GM23338 (cell line): ENCODE measurements at regions not wholly inside any gene's neighbourhood (a gene's known extent, or its start where the extent isn't known, plus 50 kb on each side); places are given as distances from the start of the nearest gene placed in this dataset.
A peak's percentile ranks its signal among the peaks of the same experiment; 100 is the strongest.

Experiments
- ATAC-seq: fragments of 200-7000 bp; cut with Tn5 transposase; 3 replicates; pipeline ENCODE4 v1.9.1; 2020
- DNase-seq: peaks from one replicate; pipeline ENCODE4 v3.0.0-alpha.2; 2015; ENCODE audit warnings: low spot score
- H2AFZ ChIP-seq: fragments of 200-600 bp; sonication (generic); 2 replicates; pipeline ENCODE4 v1.8.0; 2016; ENCODE audit warnings: antibody characterized with exemption, mild to moderate bottlenecking, moderate library complexity
- H3F3A ChIP-seq: fragments of 200-600 bp; sonication (generic); replicated peaks from 2 replicates; pipeline ENCODE4 v1.8.0; 2017; ENCODE audit warnings: antibody characterized with exemption, mixed run types, low read depth
- H3K27ac ChIP-seq: fragments of 200-600 bp; sonication (generic); 2 replicates; pipeline ENCODE4 v1.6.1; 2016; ENCODE audit warnings: low read depth
- H3K27me3 ChIP-seq: fragments of 200-600 bp; sonication (generic); 2 replicates; pipeline ENCODE4 v1.8.0; 2016; ENCODE audit warnings: mild to moderate bottlenecking, mixed run types, moderate library complexity; ENCODE audit not compliant: insufficient read depth
- H3K36me3 ChIP-seq: fragments of 200-600 bp; sonication (generic); 2 replicates; pipeline ENCODE4 v1.8.0; 2016; ENCODE audit warnings: mild to moderate bottlenecking; ENCODE audit not compliant: insufficient read depth
- H3K4me1 ChIP-seq: fragments of 200-600 bp; sonication (generic); 2 replicates; pipeline ENCODE4 v1.8.0; 2016; ENCODE audit warnings: mild to moderate bottlenecking, moderate library complexity; ENCODE audit not compliant: insufficient read depth
- H3K4me2 ChIP-seq: fragments of 200-600 bp; sonication (generic); 2 replicates; pipeline ENCODE4 v1.7.1; 2017; ENCODE audit warnings: mixed run types
- H3K4me3 ChIP-seq: fragments of 200-600 bp; sonication (generic); 2 replicates; pipeline ENCODE4 v1.6.1; 2016; ENCODE audit warnings: mixed run types
- H3K79me2 ChIP-seq: fragments of 200-600 bp; sonication (generic); replicated peaks from 2 replicates; pipeline ENCODE4 v1.8.0; 2017; ENCODE audit warnings: mild to moderate bottlenecking; ENCODE audit not compliant: insufficient read depth
- H3K9me2 ChIP-seq: fragments of 200-600 bp; sonication (generic); 2 replicates; pipeline ENCODE4 v1.8.0; 2017; ENCODE audit not compliant: insufficient read depth
- H4K20me1 ChIP-seq: fragments of 200-600 bp; sonication (generic); replicated peaks from 2 replicates; pipeline ENCODE4 v1.8.0; 2017; ENCODE audit warnings: mild to moderate bottlenecking; ENCODE audit not compliant: insufficient read depth
- H3K27ac Mint-ChIP-seq: 2 replicates; pipeline ENCODE4 v1.8.0; 2020; ENCODE audit warnings: inconsistent platforms, mild to moderate bottlenecking, moderate library complexity, mixed read lengths
- H3K27me3 Mint-ChIP-seq: 3 replicates; pipeline ENCODE4 v1.8.0; 2022; ENCODE audit warnings: low read depth, mild to moderate bottlenecking, moderate library complexity, mixed read lengths, inconsistent platforms; ENCODE audit not compliant: insufficient read depth, poor library complexity
- H3K36me3 Mint-ChIP-seq: 3 replicates; pipeline ENCODE4 v1.8.0; 2021; ENCODE audit warnings: low read depth, mild to moderate bottlenecking, inconsistent platforms, moderate library complexity, mixed read lengths
- H3K4me1 Mint-ChIP-seq: 3 replicates; pipeline ENCODE4 v1.8.0; 2020; ENCODE audit warnings: mild to moderate bottlenecking, inconsistent platforms, mixed read lengths
- H3K4me3 Mint-ChIP-seq: 3 replicates; pipeline ENCODE4 v1.8.0; 2021; ENCODE audit warnings: moderate library complexity, mild to moderate bottlenecking, inconsistent platforms, mixed read lengths
- H3K9me3 Mint-ChIP-seq: 3 replicates; pipeline ENCODE4 v1.8.0; 2020; ENCODE audit warnings: moderate library complexity, mild to moderate bottlenecking, inconsistent platforms, mixed read lengths
- CREB1 ChIP-seq: fragments of 250-450 bp; sonication (Bioruptor Pico); IDR thresholded peaks from 2 replicates; pipeline ENCODE4 v1.5.0; 2020; ENCODE audit warnings: low read depth, mild to moderate bottlenecking, moderate library complexity
- EZH2 ChIP-seq: fragments of 200-600 bp; sonication (generic); IDR thresholded peaks from one replicate; pipeline ENCODE4 v1.8.0; 2017; ENCODE audit warnings: antibody characterized with exemption, mild to moderate bottlenecking, low read depth; ENCODE audit not compliant: unreplicated experiment
- EZH2phosphoT487 ChIP-seq: fragments of 200-600 bp; sonication (generic); IDR thresholded peaks from one replicate; pipeline ENCODE4 v1.8.1; 2018; ENCODE audit warnings: antibody characterized with exemption; ENCODE audit not compliant: unreplicated experiment
- JUNB ChIP-seq: IDR thresholded peaks from one replicate; pipeline ENCODE4 v1.6.1; 2016; ENCODE audit warnings: antibody characterized with exemption; ENCODE audit not compliant: unreplicated experiment
- NANOG ChIP-seq: IDR thresholded peaks from 2 replicates; pipeline ENCODE4 v1.6.1; 2016; ENCODE audit warnings: antibody characterized with exemption, borderline replicate concordance
- POLR2AphosphoS5 ChIP-seq: IDR thresholded peaks from 2 replicates; pipeline ENCODE4 v1.6.1; 2016; ENCODE audit warnings: antibody characterized with exemption, low read depth
- REST ChIP-seq: IDR thresholded peaks from one replicate; pipeline ENCODE4 v1.6.1; 2018; ENCODE audit warnings: antibody characterized with exemption; ENCODE audit not compliant: unreplicated experiment
- STAT1 ChIP-seq: IDR thresholded peaks from one replicate; pipeline ENCODE4 v1.6.1; 2016; ENCODE audit warnings: antibody characterized with exemption; ENCODE audit not compliant: unreplicated experiment
- ZNF114 ChIP-seq: fragments of 250-450 bp; sonication (Bioruptor Pico); IDR thresholded peaks from 2 replicates; pipeline ENCODE4 v1.5.0; 2020; ENCODE audit warnings: mild to moderate bottlenecking, moderate library complexity
- ZNF331 ChIP-seq: fragments of 250-450 bp; sonication (Bioruptor Pico); IDR thresholded peaks from 2 replicates; pipeline ENCODE4 v1.5.0; 2020; ENCODE audit warnings: low read depth, mild to moderate bottlenecking, moderate library complexity
- TF ChIP-seq, protein P1 (sequence below), 2 experiments: fragments of 200-600 bp in 1 of 2; sonication (generic) in 1 of 2; conservative IDR thresholded peaks; 2 replicates each; pipeline versions ENCODE4 v1.5.1 to v1.6.1; 2016 to 2017; ENCODE audit warnings: antibody characterized with exemption in 2 of 2, low read depth in 2 of 2, mild to moderate bottlenecking in 2 of 2, moderate library complexity in 1 of 2
- TF ChIP-seq, protein P2 (sequence below): IDR thresholded peaks from 2 replicates; pipeline ENCODE4 v1.6.1; 2016; ENCODE audit warnings: antibody characterized with exemption

DNA sequence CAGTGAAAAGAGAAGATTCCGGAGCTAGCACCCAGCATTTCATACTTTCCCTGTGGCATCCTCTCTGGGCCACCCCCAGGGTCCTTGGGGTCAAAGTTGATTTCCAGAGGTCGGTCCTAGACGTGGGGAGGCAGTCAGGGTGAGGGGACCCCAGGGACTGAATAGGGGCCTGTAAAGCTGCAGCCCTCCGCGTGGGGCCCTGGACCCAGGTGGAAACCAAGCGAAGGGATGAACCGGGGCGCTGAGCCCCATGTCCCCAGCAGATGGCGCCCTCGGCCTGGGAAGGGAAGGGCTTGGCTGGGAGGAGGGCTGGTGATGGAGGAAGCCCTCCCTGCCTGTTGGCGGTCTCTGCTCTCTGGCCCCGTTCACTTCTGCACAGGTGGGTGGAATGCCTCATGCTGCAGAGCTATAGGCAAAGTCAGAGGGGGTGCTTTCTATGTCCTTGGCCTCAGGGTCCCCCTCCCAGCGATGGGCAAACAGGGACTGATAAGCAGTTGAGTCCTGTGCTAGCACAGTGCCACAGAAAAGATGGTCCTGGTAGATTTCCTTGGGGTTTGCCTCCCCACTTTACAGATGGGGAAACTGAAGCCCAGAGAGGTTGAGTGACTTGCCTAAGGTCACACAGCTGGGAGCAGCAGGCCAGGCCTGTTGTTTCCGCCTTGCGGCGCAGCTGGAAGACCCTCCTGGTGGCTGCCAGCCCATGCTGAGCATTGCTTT lies 163.4 kb upstream of the CIBAR2 start (continued):
- TF ChIP-seq REST (no peak), POLR2AphosphoS5 (no peak), JUNB (no peak), ZNF331 (CRISPR knock-in tag) (peak; percentile 26; the same call in 1 of the 2 replicates), ZNF114 (CRISPR knock-in tag) (no peak), EZH2phosphoT487 (no peak), NANOG (no peak), STAT1 (no peak)
- TF ChIP-seq, protein P1, sequence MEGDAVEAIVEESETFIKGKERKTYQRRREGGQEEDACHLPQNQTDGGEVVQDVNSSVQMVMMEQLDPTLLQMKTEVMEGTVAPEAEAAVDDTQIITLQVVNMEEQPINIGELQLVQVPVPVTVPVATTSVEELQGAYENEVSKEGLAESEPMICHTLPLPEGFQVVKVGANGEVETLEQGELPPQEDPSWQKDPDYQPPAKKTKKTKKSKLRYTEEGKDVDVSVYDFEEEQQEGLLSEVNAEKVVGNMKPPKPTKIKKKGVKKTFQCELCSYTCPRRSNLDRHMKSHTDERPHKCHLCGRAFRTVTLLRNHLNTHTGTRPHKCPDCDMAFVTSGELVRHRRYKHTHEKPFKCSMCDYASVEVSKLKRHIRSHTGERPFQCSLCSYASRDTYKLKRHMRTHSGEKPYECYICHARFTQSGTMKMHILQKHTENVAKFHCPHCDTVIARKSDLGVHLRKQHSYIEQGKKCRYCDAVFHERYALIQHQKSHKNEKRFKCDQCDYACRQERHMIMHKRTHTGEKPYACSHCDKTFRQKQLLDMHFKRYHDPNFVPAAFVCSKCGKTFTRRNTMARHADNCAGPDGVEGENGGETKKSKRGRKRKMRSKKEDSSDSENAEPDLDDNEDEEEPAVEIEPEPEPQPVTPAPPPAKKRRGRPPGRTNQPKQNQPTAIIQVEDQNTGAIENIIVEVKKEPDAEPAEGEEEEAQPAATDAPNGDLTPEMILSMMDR (conservative IDR thresholded peaks at IDR 0.05; ENCODE audit: low read depth in 2 of 2) = peak; percentile 87 to 96

DNA sequence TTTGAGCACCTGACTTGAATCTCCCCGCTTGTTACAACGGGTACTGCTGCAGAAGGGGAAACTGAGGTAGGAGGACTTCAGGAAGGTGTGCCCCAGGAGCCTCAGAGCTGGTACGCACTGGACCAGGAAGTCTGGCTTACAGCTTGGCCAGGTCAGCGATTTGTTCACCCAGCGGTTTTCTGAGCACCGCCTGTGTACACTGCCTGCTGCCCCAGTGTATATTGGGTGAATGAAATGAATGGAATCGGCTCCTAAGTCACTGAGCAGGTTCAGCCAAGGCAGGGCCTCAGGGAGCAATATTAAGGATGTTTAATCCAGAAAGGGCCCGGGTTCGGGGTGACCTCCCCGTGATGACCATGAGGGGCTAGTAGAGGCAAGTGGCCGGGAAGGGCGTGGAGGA lies 164.0 kb upstream of the CIBAR2 start:
- TF ChIP-seq CREB1 (CRISPR knock-in tag) (no peak), JUNB (no peak), ZNF114 (CRISPR knock-in tag) (no peak), EZH2 (no peak), ZNF331 (CRISPR knock-in tag) (no peak), REST (no peak), STAT1 (no peak), POLR2AphosphoS5 (no peak)
- TF ChIP-seq, protein P2, sequence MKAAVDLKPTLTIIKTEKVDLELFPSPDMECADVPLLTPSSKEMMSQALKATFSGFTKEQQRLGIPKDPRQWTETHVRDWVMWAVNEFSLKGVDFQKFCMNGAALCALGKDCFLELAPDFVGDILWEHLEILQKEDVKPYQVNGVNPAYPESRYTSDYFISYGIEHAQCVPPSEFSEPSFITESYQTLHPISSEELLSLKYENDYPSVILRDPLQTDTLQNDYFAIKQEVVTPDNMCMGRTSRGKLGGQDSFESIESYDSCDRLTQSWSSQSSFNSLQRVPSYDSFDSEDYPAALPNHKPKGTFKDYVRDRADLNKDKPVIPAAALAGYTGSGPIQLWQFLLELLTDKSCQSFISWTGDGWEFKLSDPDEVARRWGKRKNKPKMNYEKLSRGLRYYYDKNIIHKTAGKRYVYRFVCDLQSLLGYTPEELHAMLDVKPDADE = no peak
- TF ChIP-seq, protein P1 (conservative IDR thresholded peaks at IDR 0.05; ENCODE audit: low read depth in 2 of 2) = no peak
- no peaks in the 10 kb centered on the region for H3F3A ChIP-seq
- no peaks in the 10 kb centered on the region for H3K9me2 ChIP-seq
- H3K4me2 ChIP-seq = no peak overlapping the region
- ATAC-seq (no peak), DNase-seq (no peak)
- no peaks in the 10 kb centered on the region for H3K36me3 ChIP-seq
- peaks cover 6% of the 10 kb centered on the region for H3K4me1 ChIP-seq
- Mint-ChIP-seq H3K4me3 (no peak overlapping the region; the same call in 2 of the 3 replicates), H3K9me3 (no peaks in the 10 kb centered on the region), H3K27ac (no peak overlapping the region), H3K4me1 (peaks cover 32% of the 10 kb centered on the region), H3K27me3 (peaks cover 19% of the 10 kb centered on the region), H3K36me3 (no peaks in the 10 kb centered on the region; the same call in 2 of the 3 replicates)
- H3K27ac ChIP-seq = no peak overlapping the region
- H2AFZ ChIP-seq = no peak overlapping the region
- H3K27me3 ChIP-seq = no peaks in the 10 kb centered on the region
- H3K4me3 ChIP-seq = no peak overlapping the region
- peaks cover 5% of the 10 kb centered on the region; the same call in 1 of the 2 replicates for H3K79me2 ChIP-seq
- no peaks in the 10 kb centered on the region; the same call in 1 of the 2 replicates for H4K20me1 ChIP-seq
